Neutrophil (primary cell): ENCODE measurements at regions not wholly inside any gene's neighbourhood (a gene's known extent, or its start where the extent isn't known, plus 50 kb on each side); places are given as distances from the start of the nearest gene placed in this dataset.

Experiments used
- H3K27ac ChIP-seq: fragments of 200-600 bp; sonication (generic); 2 replicates; pipeline ENCODE4 v1.5.1; 2016; ENCODE audit warnings: mild to moderate bottlenecking, moderate library complexity
- H3K27me3 ChIP-seq: fragments of 200-600 bp; sonication (generic); 2 replicates; pipeline ENCODE4 v1.6.0; 2016; ENCODE audit warnings: mild to moderate bottlenecking
- H3K36me3 ChIP-seq: fragments of 200-600 bp; sonication (generic); 2 replicates; pipeline ENCODE4 v1.5.1; 2017
- H3K4me1 ChIP-seq, 2 experiments: fragments of 200-600 bp in 1 of 2; sonication (generic) in 1 of 2; 1 replicate in 1 of 2; 2 replicates in 1 of 2; pipeline versions ENCODE4 v1.5.1 to v1.6.1; 2013 to 2016; ENCODE audit warnings: low read depth in 1 of 2, low read length in 1 of 2, mild to moderate bottlenecking in 1 of 2, moderate library complexity in 1 of 2; ENCODE audit not compliant: control insufficient read depth in 1 of 2, insufficient read depth in 1 of 2
- H3K4me3 ChIP-seq, 2 experiments: fragments of 200-600 bp in 1 of 2; sonication (generic) in 1 of 2; 1 replicate in 1 of 2; 2 replicates in 1 of 2; pipeline ENCODE4 v1.5.1; 2013 to 2016; ENCODE audit warnings: low read depth in 1 of 2, low read length in 1 of 2, mild to moderate bottlenecking in 1 of 2, moderate library complexity in 1 of 2
- H3K9me3 ChIP-seq: fragments of 200-600 bp; sonication (generic); 2 replicates; pipeline ENCODE4 v1.5.1; 2016
- CTCF ChIP-seq: fragments of 200-600 bp; sonication (generic); IDR thresholded peaks from 2 replicates; pipeline ENCODE4 v1.5.1; 2016; ENCODE audit warnings: antibody characterized with exemption

- H3K4me3 ChIP-seq, result no peak overlapping the region
- H3K27me3 ChIP-seq, result no peaks in the 10 kb centered on the region
- H3K27ac ChIP-seq, result no peak overlapping the region
- no peak for TF ChIP-seq CTCF
- H3K9me3 ChIP-seq, result no peaks in the 10 kb centered on the region
- no peaks in the 10 kb centered on the region for H3K4me1 ChIP-seq
- no peaks in the 10 kb centered on the region for H3K36me3 ChIP-seq
Measured at GRCh38 chr5:68557162-68557936, 341.8 kb downstream of the PIK3R1 start.

- Histone ChIP-seq H3K4me1 (no peaks in the 10 kb centered on the region), H3K36me3 (no peaks in the 10 kb centered on the region), H3K4me3 (no peak overlapping the region), H3K9me3 (no peaks in the 10 kb centered on the region), H3K27ac (no peak overlapping the region), H3K27me3 (no peaks in the 10 kb centered on the region)
- TF ChIP-seq CTCF, result no peak
Measured at GRCh38 chr5:68562308-68562707, 346.8 kb downstream of the PIK3R1 start.

GRCh38 chr5:68565427-68565826 lies 349.9 kb downstream of the PIK3R1 start:
- H3K27me3 ChIP-seq, result no peaks in the 10 kb centered on the region
- no peaks in the 10 kb centered on the region for H3K4me1 ChIP-seq
- no peak overlapping the region for H3K27ac ChIP-seq
- no peak overlapping the region for H3K4me3 ChIP-seq
- no peaks in the 10 kb centered on the region for H3K36me3 ChIP-seq
- no peaks in the 10 kb centered on the region for H3K9me3 ChIP-seq
- no peak for TF ChIP-seq CTCF

- no peak for TF ChIP-seq CTCF
- Histone ChIP-seq H3K36me3 (no peaks in the 10 kb centered on the region), H3K4me3 (no peak overlapping the region), H3K27me3 (no peaks in the 10 kb centered on the region), H3K9me3 (no peaks in the 10 kb centered on the region), H3K4me1 (no peaks in the 10 kb centered on the region), H3K27ac (no peak overlapping the region)
Measured at GRCh38 chr5:68576805-68577204, 361.2 kb downstream of the PIK3R1 start.

GRCh38 chr5:68582284-68582683 lies 366.7 kb downstream of the PIK3R1 start:
- no peaks in the 10 kb centered on the region for H3K27me3 ChIP-seq
- H3K4me3 ChIP-seq, result no peak overlapping the region
- H3K4me1 ChIP-seq, result no peaks in the 10 kb centered on the region
- H3K9me3 ChIP-seq, result no peaks in the 10 kb centered on the region
- H3K27ac ChIP-seq, result no peak overlapping the region
- no peaks in the 10 kb centered on the region for H3K36me3 ChIP-seq
- TF ChIP-seq CTCF, result no peak
